Heart left ventricle (tissue), 16 donors: ENCODE measurements at regions not wholly inside any gene's neighbourhood (a gene's known extent, or its start where the extent isn't known, plus 50 kb on each side); places are given as distances from the start of the nearest gene placed in this dataset.

Source experiments
- ATAC-seq, 4 donors: fragments of 200-7000 bp; cut with Tn5 transposase; one replicate each; pipeline ENCODE4 v1.9.1; 2020 to 2022; ENCODE audit warnings: moderate library complexity in 4 of 4, mild to moderate bottlenecking in 3 of 4, moderate number of reproducible peaks in 1 of 4
- DNase-seq, 5 donors: peaks; one replicate each; pipeline ENCODE4 v3.0.0-alpha.2; 2020
- H3K27ac ChIP-seq, 12 donors: fragments of 200-600 bp; sonication (generic) in 4 of 12; one replicate each; pipeline versions ENCODE4 v1.5.0 to v1.8.0; 2016 to 2022; ENCODE audit warnings: mild to moderate bottlenecking in 2 of 12
- H3K27me3 ChIP-seq, 9 donors: fragments of 200-600 bp; sonication (generic) in 2 of 9; one replicate each; pipeline versions ENCODE4 v1.5.1 to v1.8.0; 2016 to 2022; ENCODE audit warnings: mild to moderate bottlenecking in 3 of 9
- H3K36me3 ChIP-seq, 9 donors: fragments of 200-600 bp; sonication (generic) in 2 of 9; one replicate each; pipeline versions ENCODE4 v1.5.0 to v1.8.0; 2018 to 2022; ENCODE audit warnings: mild to moderate bottlenecking in 2 of 9
- H3K4me1 ChIP-seq, 12 donors: fragments of 200-600 bp; sonication (generic) in 4 of 12; one replicate each; pipeline versions ENCODE4 v1.5.0 to v1.8.0; 2016 to 2022; ENCODE audit warnings: mild to moderate bottlenecking in 3 of 12
- H3K4me3 ChIP-seq, 12 donors: fragments of 200-600 bp; sonication (generic) in 4 of 12; one replicate each; pipeline versions ENCODE4 v1.5.0 to v1.8.0; 2017 to 2022; ENCODE audit warnings: mild to moderate bottlenecking in 9 of 12, moderate library complexity in 4 of 12
- H3K9me3 ChIP-seq, 12 donors: fragments of 200-600 bp; sonication (generic) in 4 of 12; one replicate each; pipeline versions ENCODE4 v1.5.0 to v1.8.0; 2016 to 2022; ENCODE audit warnings: mild to moderate bottlenecking in 1 of 12
- POLR2A ChIP-seq, 2 donors: fragments of 450-650 bp; IDR thresholded peaks; one replicate each; pipeline ENCODE4 v1.6.1; 2017; ENCODE audit warnings: antibody characterized with exemption in 2 of 2, mild to moderate bottlenecking in 2 of 2, moderate library complexity in 2 of 2
- WGBS, 4 donors: extraction: QIAGEN DNeasy Blood & Tissue Kit in 2 of 4; methylation state at CpG; one replicate each; pipeline versions ENCODE4 v1.1.5 to v1.1.7; 2013 to 2018; 5-methylcytosine and 5-hydroxymethylcytosine counted together
- intact Hi-C, 10 donors: fragments of 100-400 bp; cut with DNase I; formaldehyde crosslinking; loops; one replicate each; pipeline versions ENCODE4 v1.11.1 to v1.14.2; 2022
- TF ChIP-seq, protein P1 (sequence below), 12 donors: fragments of 200-600 bp; sonication (generic) in 4 of 12; IDR thresholded peaks; one replicate each; pipeline versions ENCODE4 v1.5.0 to v1.8.0; 2018 to 2022; ENCODE audit warnings: antibody characterized with exemption in 12 of 12, mild to moderate bottlenecking in 5 of 12
- donor health status: ischemic (EF 13 %, LVEDD 7.1; RV severe dilation, severe dysfunction).
- donor health status: healthy with polysubstance abuse.
- donor health status: DM: no; HTN: yes; CAD: no.
- donor health status: DM: no; HTN: no; CAD: no.
- donor health status: ischemic (EF 25% LVEDD 6.9; RV normal size, moderate dysfunction).
- donor health status: ischemic (EF 25% LVEDD 5.7; RV mildly dilated, moderate dysfunction).
- donor health status: healthy.
- donor health status: DM: yes; HTN: yes; CAD: no.
- donor health status: ischemic (EF 35%, LVEDD 5.7; RV mildly dilated, moderate dysfunction).
- donor health status: nonischemic (EF 11% LVEDD 7.7; RV severe dilation, severe dysfunction).
- donor health status: DM: yes; HTN: yes; CAD: no.
- donor health status: PGD.
- donor health status: ischemic (EF 29% LVEDD 5.4; RV normal size, mild dysfunction).
- donor health status: nonischemic (EF 23%, LVEDD 6.1; RV moderate dilation, normal function).

DNA sequence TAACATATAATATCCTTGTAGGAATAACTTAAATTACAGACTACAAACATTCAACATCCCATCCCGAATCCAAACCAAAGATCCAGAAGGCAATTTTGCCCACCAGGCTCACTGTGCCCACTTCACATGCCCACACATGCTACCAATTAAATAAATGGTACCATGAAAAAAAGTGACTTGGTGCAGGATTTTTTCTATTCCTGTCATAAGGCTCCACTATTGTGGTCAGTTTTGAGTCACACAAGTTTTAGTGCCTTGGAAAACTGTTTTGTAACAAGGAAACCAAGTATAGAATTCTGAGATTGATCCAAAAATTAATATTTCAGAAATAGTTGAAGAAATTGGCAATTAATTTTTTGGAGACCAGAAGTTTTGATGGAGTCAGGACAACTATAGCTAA is 470.1 kb upstream of the THBS1 start:
- Histone ChIP-seq H3K9me3 (peaks cover 0 to 4% (median 0%) of the 10 kb centered on the region in 12 donors), H3K27me3 (no peaks in the 10 kb centered on the region), H3K4me1 (no peaks in the 10 kb centered on the region), H3K27ac (no peak overlapping the region), H3K36me3 (no peaks in the 10 kb centered on the region), H3K4me3 (no peak overlapping the region)
- intact Hi-C loops = no loop called here
- ATAC-seq (no peak), DNase-seq (no peak)
- WGBS, 4 donors = 78 to 91% (median 89%) methylated on average over 1 of the region's 1 CpG
- no peak for TF ChIP-seq POLR2A (IDR thresholded peaks at IDR 0.05)
- TF ChIP-seq, protein P1, sequence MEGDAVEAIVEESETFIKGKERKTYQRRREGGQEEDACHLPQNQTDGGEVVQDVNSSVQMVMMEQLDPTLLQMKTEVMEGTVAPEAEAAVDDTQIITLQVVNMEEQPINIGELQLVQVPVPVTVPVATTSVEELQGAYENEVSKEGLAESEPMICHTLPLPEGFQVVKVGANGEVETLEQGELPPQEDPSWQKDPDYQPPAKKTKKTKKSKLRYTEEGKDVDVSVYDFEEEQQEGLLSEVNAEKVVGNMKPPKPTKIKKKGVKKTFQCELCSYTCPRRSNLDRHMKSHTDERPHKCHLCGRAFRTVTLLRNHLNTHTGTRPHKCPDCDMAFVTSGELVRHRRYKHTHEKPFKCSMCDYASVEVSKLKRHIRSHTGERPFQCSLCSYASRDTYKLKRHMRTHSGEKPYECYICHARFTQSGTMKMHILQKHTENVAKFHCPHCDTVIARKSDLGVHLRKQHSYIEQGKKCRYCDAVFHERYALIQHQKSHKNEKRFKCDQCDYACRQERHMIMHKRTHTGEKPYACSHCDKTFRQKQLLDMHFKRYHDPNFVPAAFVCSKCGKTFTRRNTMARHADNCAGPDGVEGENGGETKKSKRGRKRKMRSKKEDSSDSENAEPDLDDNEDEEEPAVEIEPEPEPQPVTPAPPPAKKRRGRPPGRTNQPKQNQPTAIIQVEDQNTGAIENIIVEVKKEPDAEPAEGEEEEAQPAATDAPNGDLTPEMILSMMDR (IDR thresholded peaks at IDR 0.05) = no peak

DNA sequence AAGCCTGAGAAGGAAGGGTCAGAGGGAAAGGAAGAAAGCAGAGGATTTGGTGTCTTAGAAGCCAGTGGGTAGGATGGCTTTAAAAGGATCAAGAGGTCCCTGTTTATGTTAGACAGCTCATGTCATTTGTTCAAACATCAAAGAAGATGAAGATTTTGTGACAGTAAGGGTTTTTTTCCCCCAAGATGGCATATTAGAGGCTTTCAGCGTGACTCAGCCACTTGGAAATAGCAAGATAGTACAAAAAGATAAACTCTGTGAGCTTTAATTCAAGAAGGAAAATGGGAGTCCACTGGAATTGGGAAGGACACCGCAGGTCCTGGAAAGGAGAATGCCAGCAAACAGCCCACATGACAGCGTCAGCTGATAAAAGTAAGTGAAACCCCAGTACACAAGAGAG is 467.1 kb upstream of the THBS1 start:
- intact Hi-C loops = no loop called here
- ATAC-seq (no peak), DNase-seq (no peak)
- WGBS, 4 donors = 83 to 92% (median 87%) methylated on average over 3 of the region's 3 CpGs
- Histone ChIP-seq H3K4me1 (no peaks in the 10 kb centered on the region), H3K36me3 (no peaks in the 10 kb centered on the region), H3K27ac (no peak overlapping the region), H3K9me3 (peaks cover 0 to 21% (median 14%) of the 10 kb centered on the region in 12 donors), H3K27me3 (no peaks in the 10 kb centered on the region), H3K4me3 (no peak overlapping the region)
- TF ChIP-seq, protein P1 (IDR thresholded peaks at IDR 0.05) = no peak
- no peak for TF ChIP-seq POLR2A (IDR thresholded peaks at IDR 0.05)

DNA sequence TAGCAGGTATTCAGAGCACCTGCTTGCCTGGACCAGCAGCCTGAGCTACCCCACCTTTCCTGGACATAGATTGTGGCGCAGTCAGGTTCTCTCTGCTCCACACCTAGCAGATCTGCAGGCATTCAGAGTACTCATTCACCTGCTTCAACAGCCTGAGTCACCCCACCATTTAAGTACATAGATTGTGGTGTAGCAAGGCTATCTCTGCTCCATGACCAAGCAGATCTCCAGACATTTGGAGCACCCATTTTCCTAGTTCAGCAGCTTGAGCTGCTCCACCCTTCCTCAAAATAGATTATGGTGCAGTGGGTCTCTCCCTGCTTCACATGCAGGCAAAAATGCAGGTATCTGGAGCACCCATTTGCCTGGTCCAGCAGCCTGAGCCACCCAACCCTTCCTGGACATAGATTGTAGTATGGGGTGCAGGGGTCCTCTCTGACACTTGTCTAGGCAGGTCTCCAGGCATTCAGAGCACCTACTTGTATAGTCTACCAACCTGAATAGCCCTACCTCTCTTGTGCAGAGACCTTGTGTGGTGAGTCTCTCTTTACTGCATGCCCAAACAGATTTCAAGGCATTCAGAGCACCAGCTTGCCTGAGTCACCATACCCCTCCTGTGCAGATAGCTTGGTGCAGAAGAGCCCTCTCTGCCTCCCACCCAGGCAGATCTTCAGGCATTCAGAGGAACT is 466.0 kb upstream of the THBS1 start:
- ATAC-seq (no peak), DNase-seq (no peak)
- H3K27me3 ChIP-seq = no peaks in the 10 kb centered on the region
- H3K27ac ChIP-seq = no peak overlapping the region
- TF ChIP-seq, protein P1 (IDR thresholded peaks at IDR 0.05) = no peak
- TF ChIP-seq POLR2A (IDR thresholded peaks at IDR 0.05) = no peak
- no peaks in the 10 kb centered on the region for H3K4me1 ChIP-seq
- intact Hi-C loops = no loop called here
- WGBS, 4 donors = 92 to 100% (median 99%) methylated on average over 1 of the region's 1 CpG
- H3K4me3 ChIP-seq = no peak overlapping the region
- no peaks in the 10 kb centered on the region for H3K36me3 ChIP-seq
- H3K9me3 ChIP-seq = peaks cover 0 to 21% (median 14%) of the 10 kb centered on the region in 12 donors

DNA sequence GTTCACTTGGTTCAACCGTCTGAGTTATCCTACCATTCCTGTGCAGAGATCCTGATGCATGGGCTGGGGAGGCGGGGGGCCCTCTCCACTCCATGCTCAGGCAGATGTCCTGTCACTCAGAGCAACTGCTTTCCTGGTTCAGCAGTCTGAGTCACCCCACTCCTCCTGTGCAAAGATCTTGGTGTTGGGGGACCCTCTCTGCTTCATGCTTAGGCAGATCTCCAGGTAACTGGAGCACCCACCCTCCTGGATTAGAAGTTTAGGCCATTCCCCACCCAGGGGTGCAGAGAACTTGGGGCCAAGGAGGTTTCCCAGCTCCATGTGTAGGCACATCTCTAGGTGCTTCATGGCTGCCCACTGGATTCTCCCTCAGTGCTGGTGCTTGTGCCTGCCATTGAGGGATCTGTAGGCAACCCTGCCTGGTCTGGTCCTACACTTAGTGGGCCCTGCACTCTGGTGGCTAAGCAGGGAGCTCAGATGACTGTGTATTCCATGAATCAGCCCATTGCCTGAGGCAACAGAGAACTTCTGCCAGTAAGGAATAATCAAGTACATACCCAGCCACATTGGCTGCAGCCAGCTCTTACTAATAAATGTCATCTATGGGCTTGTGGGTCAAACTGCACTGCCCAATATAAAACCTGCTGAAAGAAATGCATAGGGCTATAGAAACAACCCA is 465.4 kb upstream of the THBS1 start:
- WGBS, 4 donors = 79 to 100% (median 90%) methylated on average over 2 of the region's 2 CpGs
- Histone ChIP-seq H3K4me1 (no peaks in the 10 kb centered on the region), H3K36me3 (no peaks in the 10 kb centered on the region), H3K27ac (no peak overlapping the region), H3K4me3 (no peak overlapping the region), H3K27me3 (no peaks in the 10 kb centered on the region), H3K9me3 (peaks cover 0 to 21% (median 14%) of the 10 kb centered on the region in 12 donors)
- no peak for ATAC-seq
- intact Hi-C loops = no loop called here
- TF ChIP-seq POLR2A (IDR thresholded peaks at IDR 0.05) = no peak
- TF ChIP-seq, protein P1 (IDR thresholded peaks at IDR 0.05) = no peak
- no peak for DNase-seq
